Astrocyte of the spinal cord (primary cell): ENCODE measurements at regions not wholly inside any gene's neighbourhood (a gene's known extent, or its start where the extent isn't known, plus 50 kb on each side); places are given as distances from the start of the nearest gene placed in this dataset.

Experiments used
- DNase-seq: peaks from one replicate; pipeline ENCODE4 v3.0.0; 2011; ENCODE audit warnings: low read depth, low spot score
- H3K4me3 ChIP-seq: 2 replicates; pipeline ENCODE4 v1.5.1; 2011; ENCODE audit warnings: low read depth, mild to moderate bottlenecking, low read length, moderate library complexity
- in situ Hi-C: cut with HindIII; loops from 2 replicates; pipeline ENCODE4 v1.10.0; 2017; ENCODE audit warnings: low sequenced_read_pairs
- TF ChIP-seq, protein P1 (sequence below): IDR thresholded peaks from 2 replicates; pipeline ENCODE4 v1.5.1; 2012; ENCODE audit warnings: low read depth, mild to moderate bottlenecking, low read length, inconsistent platforms

DNA sequence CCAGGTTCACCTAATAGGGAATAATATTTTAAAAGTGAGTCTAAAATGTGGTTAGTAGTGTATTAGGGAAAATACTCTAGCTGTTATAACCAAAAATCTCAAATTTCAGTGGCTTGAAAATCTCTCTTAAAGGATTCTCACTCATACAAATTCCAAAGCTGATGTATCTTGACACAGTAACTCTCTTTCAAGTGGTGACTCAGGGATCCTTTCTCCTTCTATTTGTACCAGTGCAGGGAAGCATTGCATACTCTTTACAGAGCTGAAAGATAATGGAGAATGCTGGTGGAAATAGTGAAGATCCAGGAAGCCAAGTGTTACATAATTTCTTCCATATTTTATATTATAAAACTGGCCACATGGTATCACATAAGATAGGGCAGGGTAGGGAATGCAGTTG, 560.2 kb upstream of the CDH9 start:
- TF ChIP-seq, protein P1, sequence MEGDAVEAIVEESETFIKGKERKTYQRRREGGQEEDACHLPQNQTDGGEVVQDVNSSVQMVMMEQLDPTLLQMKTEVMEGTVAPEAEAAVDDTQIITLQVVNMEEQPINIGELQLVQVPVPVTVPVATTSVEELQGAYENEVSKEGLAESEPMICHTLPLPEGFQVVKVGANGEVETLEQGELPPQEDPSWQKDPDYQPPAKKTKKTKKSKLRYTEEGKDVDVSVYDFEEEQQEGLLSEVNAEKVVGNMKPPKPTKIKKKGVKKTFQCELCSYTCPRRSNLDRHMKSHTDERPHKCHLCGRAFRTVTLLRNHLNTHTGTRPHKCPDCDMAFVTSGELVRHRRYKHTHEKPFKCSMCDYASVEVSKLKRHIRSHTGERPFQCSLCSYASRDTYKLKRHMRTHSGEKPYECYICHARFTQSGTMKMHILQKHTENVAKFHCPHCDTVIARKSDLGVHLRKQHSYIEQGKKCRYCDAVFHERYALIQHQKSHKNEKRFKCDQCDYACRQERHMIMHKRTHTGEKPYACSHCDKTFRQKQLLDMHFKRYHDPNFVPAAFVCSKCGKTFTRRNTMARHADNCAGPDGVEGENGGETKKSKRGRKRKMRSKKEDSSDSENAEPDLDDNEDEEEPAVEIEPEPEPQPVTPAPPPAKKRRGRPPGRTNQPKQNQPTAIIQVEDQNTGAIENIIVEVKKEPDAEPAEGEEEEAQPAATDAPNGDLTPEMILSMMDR = no peak
- no peak overlapping the region for H3K4me3 ChIP-seq
- in situ Hi-C loops = no loop called here
- DNase-seq = peak; percentile 52

DNA sequence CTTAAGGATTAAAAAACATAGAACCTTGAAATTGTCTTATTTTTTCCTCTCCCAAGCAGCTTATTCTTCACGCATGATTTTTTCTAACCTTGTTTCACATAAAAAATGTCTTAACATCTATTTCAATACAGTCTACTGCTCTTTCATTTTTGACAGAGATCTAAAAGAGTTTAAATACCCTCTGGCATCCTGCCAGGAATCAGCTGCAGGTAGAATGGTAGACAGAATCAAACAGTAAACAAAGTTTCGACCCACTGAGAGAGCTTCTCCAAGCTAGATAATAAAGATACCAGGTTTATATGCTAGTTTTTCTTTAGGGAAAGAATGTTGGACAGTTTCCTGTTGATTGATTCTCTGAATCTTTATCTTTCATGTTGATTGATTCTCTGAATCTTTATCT, 555.8 kb upstream of the CDH9 start:
- in situ Hi-C loops = no loop called here
- TF ChIP-seq, protein P1 = no peak
- no peak for DNase-seq
- H3K4me3 ChIP-seq = no peak overlapping the region

DNA sequence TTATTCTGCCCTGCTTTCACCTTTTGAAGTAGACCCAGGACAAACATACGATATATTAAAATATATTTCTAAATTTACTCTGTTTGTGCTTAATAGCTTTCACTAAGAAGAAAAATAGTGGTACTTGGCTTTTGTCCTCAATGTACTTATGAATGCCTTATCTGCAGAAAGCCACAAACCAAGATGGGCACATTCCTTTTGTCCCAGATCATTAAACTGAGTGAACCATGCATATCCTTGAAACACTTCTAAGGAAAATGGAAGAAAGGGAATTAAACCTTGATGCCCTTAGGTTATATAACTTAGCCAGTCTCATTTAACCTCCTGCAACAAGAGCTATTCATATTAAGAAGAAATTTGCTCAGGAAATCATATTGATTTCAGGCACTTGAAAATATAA, 553.8 kb upstream of the CDH9 start:
- TF ChIP-seq, protein P1 = no peak
- no peak overlapping the region for H3K4me3 ChIP-seq
- in situ Hi-C loops = no loop called here
- DNase-seq = peak; percentile 79

DNA sequence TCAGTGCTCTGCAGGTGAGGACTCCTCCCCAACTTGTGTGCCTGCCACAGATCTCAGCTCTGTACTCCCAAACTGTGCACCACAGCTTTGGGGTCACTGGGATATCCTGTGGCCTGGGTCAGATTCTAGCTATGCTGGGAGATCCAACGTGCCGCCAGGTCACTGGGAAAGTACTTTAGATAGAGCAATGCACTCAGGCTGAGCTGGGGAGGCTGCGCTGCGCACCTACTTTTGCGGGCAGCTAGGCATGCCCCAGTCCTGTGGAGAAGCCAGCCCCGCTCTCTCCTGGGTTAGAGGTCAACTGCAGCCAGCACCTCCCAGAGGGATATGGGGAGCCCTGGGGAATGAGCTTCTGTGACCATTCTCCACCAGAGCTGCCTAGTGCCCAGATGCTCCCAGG, 552.1 kb upstream of the CDH9 start:
- TF ChIP-seq, protein P1 = no peak
- DNase-seq = no peak
- H3K4me3 ChIP-seq = no peak overlapping the region
- in situ Hi-C loops = no loop called here

DNA sequence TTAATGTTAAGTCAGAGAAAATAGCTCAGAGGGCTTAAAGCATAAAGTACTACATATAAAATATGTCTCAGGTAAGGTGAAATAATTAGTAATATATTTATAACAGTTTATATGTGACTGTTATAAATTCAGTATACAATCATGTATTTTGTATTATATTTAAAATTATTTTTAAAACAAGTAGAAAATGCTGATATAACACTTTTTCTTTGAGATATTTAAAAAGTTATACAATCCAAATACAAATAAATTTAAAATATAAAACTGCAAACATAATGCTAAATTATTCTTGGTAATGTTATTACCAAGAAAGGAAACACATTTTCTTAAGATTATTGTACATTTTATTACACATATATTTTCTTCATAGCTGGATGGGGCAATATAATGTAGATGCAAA, 539.9 kb upstream of the CDH9 start:
- TF ChIP-seq, protein P1 = no peak
- in situ Hi-C loops = no loop called here
- no peak overlapping the region for H3K4me3 ChIP-seq
- no peak for DNase-seq

DNA sequence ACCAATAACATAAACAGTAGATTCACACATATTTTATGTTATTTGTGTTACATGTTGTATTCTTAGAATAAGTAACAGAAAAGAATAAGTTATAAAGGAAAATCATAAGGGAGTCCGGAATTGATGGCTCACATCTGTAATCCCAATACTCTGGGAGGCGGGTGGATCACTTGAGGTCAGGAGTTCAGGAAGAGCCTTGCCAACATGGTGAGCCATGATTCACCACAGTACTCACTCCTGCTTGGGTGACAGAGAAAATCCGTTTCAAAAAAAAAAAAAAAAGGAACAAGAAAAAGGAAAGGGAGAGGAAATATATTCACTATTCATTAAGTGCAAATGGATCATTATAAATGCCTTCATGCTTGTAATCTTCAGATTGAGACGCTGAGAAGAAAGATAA, 533.3 kb upstream of the CDH9 start:
- no peak overlapping the region for H3K4me3 ChIP-seq
- DNase-seq = peak; percentile 15
- TF ChIP-seq, protein P1 = no peak
- in situ Hi-C loops = no loop called here

DNA sequence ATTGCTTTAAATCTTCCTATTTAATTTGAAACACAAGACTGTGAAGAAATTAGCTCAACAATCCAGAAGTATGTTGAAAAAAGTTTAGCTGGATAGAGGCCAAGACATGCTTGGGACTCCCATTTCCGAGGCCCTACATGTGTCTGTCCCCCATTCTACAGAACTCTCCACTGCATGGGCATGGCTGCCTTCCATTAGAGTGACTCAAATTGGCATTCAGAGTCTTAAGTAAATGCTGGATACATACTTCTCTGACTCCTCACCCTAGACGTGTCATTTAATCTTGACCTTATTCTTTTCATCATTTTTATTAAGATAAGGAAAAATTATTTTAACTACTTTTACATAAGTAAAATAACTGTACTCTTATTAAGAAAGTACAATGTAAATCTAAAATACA, 530.4 kb upstream of the CDH9 start:
- DNase-seq = peak; percentile 22
- TF ChIP-seq, protein P1 = no peak
- in situ Hi-C loops = no loop called here
- no peak overlapping the region for H3K4me3 ChIP-seq
